ENCODE measurements at regions not wholly inside any gene's neighbourhood (a gene's known extent, or its start where the extent isn't known, plus 50 kb on each side); places are given as distances from the start of the nearest gene placed in this dataset.

DNA sequence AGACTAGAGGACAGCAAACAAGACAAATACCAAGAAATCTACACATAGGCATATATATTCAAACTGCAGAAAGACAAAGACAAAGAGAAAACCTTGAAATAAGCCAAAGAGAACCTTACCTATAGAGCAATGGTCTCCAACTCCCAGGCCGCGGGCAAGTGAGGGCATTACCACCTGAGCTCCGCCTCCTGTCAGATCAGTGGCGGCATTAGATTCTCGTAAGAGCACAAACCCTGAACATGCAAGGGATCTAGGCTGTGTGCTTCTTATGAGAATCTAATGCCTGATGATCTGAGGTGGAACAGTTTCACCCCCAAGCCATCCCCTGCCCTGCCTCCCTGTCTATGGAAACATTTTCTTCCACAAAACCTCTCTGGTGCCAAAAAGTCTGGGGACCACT, 101.0 kb upstream of the MRPS30 start:
- no peak for TF ChIP-seq TAF1 (IDR thresholded peaks at IDR 0.05; ENCODE audit: low read depth)
- TF ChIP-seq TEAD4 (IDR thresholded peaks at IDR 0.05) = no peak
